NCI-H2107 treated with DMSO at 0.1 percent for 48 hours (cell line): ENCODE measurements at regions not wholly inside any gene's neighbourhood (a gene's known extent, or its start where the extent isn't known, plus 50 kb on each side); places are given as distances from the start of the nearest gene placed in this dataset.
"Not testable (repeated sequence)": the region's sequence is repeated elsewhere in the genome, so short reads cannot be mapped to it uniquely, and the experiment has no call there.

Experiments
- DNase-seq: peaks from one replicate; lab custom pipeline; 2025; ENCODE audit not compliant: unreplicated experiment; lab: John Stamatoyannopoulos, UW

- not testable (repeated sequence) for DNase-seq
Observed at GRCh38 chr6:166846446-166847142, 109.8 kb downstream of the RNASET2 start.

GRCh38 chr6:166842607-166843006, 113.7 kb downstream of the RNASET2 start:
- DNase-seq = no peak

GRCh38 chr6:166841216-166841615, 115.1 kb downstream of the RNASET2 start:
- DNase-seq = no peak

GRCh38 chr6:166839569-166839968, 116.8 kb downstream of the RNASET2 start:
- no peak for DNase-seq

GRCh38 chr6:166838987-166839386, 117.4 kb downstream of the RNASET2 start:
- no peak for DNase-seq

GRCh38 chr6:166836785-166837718, 119.3 kb downstream of the RNASET2 start:
- DNase-seq = no peak

GRCh38 chr6:166834049-166834448, 122.3 kb downstream of the RNASET2 start:
- DNase-seq = no peak

GRCh38 chr6:166830891-166831363, 125.4 kb downstream of the RNASET2 start:
- no peak for DNase-seq

- DNase-seq = no peak
Observed at GRCh38 chr6:166830185-166830890, 126.0 kb downstream of the RNASET2 start.

GRCh38 chr6:166826264-166826663, 130.1 kb downstream of the RNASET2 start:
- no peak for DNase-seq

GRCh38 chr6:166825553-166826145, 130.7 kb downstream of the RNASET2 start:
- DNase-seq = no peak

GRCh38 chr6:166824880-166825250, 131.5 kb downstream of the RNASET2 start:
- DNase-seq = no peak

GRCh38 chr6:166824146-166824879, 132.0 kb downstream of the RNASET2 start:
- DNase-seq = no peak

- DNase-seq = no peak
Observed at GRCh38 chr6:166822609-166823008, 133.7 kb downstream of the RNASET2 start.

GRCh38 chr6:166820483-166820882, 135.9 kb downstream of the RNASET2 start:
- no peak for DNase-seq

- no peak for DNase-seq
Observed at GRCh38 chr6:166820070-166820469, 136.3 kb downstream of the RNASET2 start.

GRCh38 chr6:166815629-166816028, 140.7 kb downstream of the RNASET2 start:
- DNase-seq = no peak

- peak; percentile 49 for DNase-seq
Observed at GRCh38 chr6:166814390-166814789, 142.0 kb downstream of the RNASET2 start.

- DNase-seq = no peak
Observed at GRCh38 chr6:166813461-166813860, 142.9 kb downstream of the RNASET2 start.

GRCh38 chr6:166810864-166811263, 145.5 kb downstream of the RNASET2 start:
- DNase-seq = no peak
